Keratinocyte (primary cell): ENCODE measurements at regions not wholly inside any gene's neighbourhood (a gene's known extent, or its start where the extent isn't known, plus 50 kb on each side); places are given as distances from the start of the nearest gene placed in this dataset.

ENCODE experiments used
- DNase-seq: peaks from one replicate; pipeline ENCODE4 v3.0.0-alpha.2; 2011; ENCODE audit warnings: low read depth, missing footprints, low spot score
- FAIRE-seq: peaks from 2 replicates; lab custom pipeline; 2011; peaks lifted over from hg19 to GRCh38; lab: Jason Lieb, UNC
- H2AFZ ChIP-seq: 2 replicates; pipeline ENCODE4 v1.6.0; 2012; ENCODE audit warnings: low read length, control low read depth, inconsistent platforms; ENCODE audit not compliant: control insufficient read depth
- H3K27ac ChIP-seq: 2 replicates; pipeline ENCODE4 v1.5.1; 2011; ENCODE audit warnings: low read length; ENCODE audit not compliant: control insufficient read depth, insufficient read depth
- H3K27me3 ChIP-seq: 3 replicates; pipeline ENCODE4 v1.6.0; 2011; ENCODE audit warnings: low read length; ENCODE audit not compliant: control insufficient read depth, insufficient read depth; ENCODE audit errors: extremely low read depth
- H3K36me3 ChIP-seq, 2 experiments: 2 replicates in 1 of 2; 3 replicates in 1 of 2; pipeline ENCODE4 v1.5.1; 2011; ENCODE audit warnings: low read length in 2 of 2, mild to moderate bottlenecking in 1 of 2; ENCODE audit not compliant: control insufficient read depth in 2 of 2, insufficient read depth in 2 of 2; ENCODE audit errors: extremely low read depth in 1 of 2
- H3K4me1 ChIP-seq: 3 replicates; pipeline ENCODE4 v1.5.1; 2011; ENCODE audit warnings: low read length; ENCODE audit not compliant: control insufficient read depth, insufficient read depth; ENCODE audit errors: extremely low read depth
- H3K4me2 ChIP-seq: 3 replicates; pipeline ENCODE4 v1.6.0; 2011; ENCODE audit warnings: low read depth, low read length; ENCODE audit not compliant: control insufficient read depth, insufficient read depth; ENCODE audit errors: extremely low read depth
- H3K4me3 ChIP-seq, 3 experiments: fragments of 200-600 bp in 1 of 3; sonication (generic) in 1 of 3; 2 replicates in 2 of 3; 3 replicates in 1 of 3; pipeline ENCODE4 v1.5.1; 2011 to 2016; ENCODE audit warnings: low read length in 3 of 3, mild to moderate bottlenecking in 3 of 3, control low read depth in 2 of 3, inconsistent platforms in 1 of 3, low read depth in 1 of 3, mixed read lengths in 1 of 3, mixed run types in 1 of 3, moderate library complexity in 1 of 3; ENCODE audit not compliant: control insufficient read depth in 2 of 3, insufficient read depth in 2 of 3; ENCODE audit errors: extremely low read depth in 1 of 3
- H3K79me2 ChIP-seq: 2 replicates; pipeline ENCODE4 v1.6.0; 2012; ENCODE audit warnings: low read length; ENCODE audit not compliant: control insufficient read depth, insufficient read depth
- H3K9ac ChIP-seq: 3 replicates; pipeline ENCODE4 v1.6.0; 2011; ENCODE audit warnings: low read length; ENCODE audit not compliant: control insufficient read depth, insufficient read depth; ENCODE audit errors: extremely low read depth
- H3K9me1 ChIP-seq: 3 replicates; pipeline ENCODE4 v1.6.0; 2011; ENCODE audit warnings: low read length; ENCODE audit not compliant: control insufficient read depth, insufficient read depth; ENCODE audit errors: extremely low read depth
- H3K9me3 ChIP-seq: 2 replicates; pipeline ENCODE4 v1.5.1; 2012; ENCODE audit warnings: low read depth, low read length; ENCODE audit not compliant: control insufficient read depth
- H4K20me1 ChIP-seq: 3 replicates; pipeline ENCODE4 v1.6.0; 2011; ENCODE audit warnings: low read length; ENCODE audit not compliant: control insufficient read depth, insufficient read depth; ENCODE audit errors: extremely low read depth
- EZH2 ChIP-seq: IDR thresholded peaks from one replicate; pipeline ENCODE4 v1.6.1; 2012; ENCODE audit warnings: inconsistent platforms, mild to moderate bottlenecking, low read length, moderate library complexity
- dilution Hi-C: fragments of 300-500 bp; cut with MboI; formaldehyde crosslinking; loops from one replicate; pipeline ENCODE4 v1.7.0; 2020; ENCODE audit warnings: low sequenced_read_pairs; ENCODE audit not compliant: extremely low pct_ligation_motif_present
- TF ChIP-seq, protein P1 (sequence below), 3 experiments: IDR thresholded peaks in 1 of 3; conservative IDR thresholded peaks in 1 of 3; optimal IDR thresholded peaks in 1 of 3; 2 replicates in 2 of 3; 3 replicates in 1 of 3; pipeline versions ENCODE3 to v1.5.1; 2011; ENCODE audit warnings: low read length in 3 of 3, mild to moderate bottlenecking in 3 of 3, moderate library complexity in 2 of 3, control low read depth in 1 of 3, inconsistent platforms in 1 of 3; ENCODE audit not compliant: insufficient read depth in 2 of 3; ENCODE audit errors: extremely low read depth in 1 of 3

DNA sequence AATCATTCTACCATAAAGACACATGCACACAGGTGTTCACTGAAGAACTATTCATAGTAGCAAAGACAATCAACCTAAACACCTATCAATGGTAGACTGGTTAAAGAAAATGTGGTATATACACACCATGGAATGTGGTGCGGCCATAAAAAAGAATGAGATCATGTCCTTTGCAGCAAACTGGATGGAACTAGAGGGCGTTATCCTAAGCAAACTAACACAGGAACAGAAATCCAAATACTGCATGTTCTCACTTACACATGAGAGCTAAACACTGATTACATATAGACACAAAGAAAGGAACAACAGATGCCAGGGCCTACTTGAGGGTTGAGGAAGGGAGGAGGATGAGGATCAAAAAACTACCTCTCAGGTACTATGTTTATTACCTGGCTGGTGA is 103.8 kb downstream of the DRD1 start:
- H3K4me1 ChIP-seq = peaks cover 19% of the 10 kb centered on the region
- no peak overlapping the region for H3K4me2 ChIP-seq
- no peak for FAIRE-seq
- dilution Hi-C loops = no loop called here
- H3K9me3 ChIP-seq = no peaks in the 10 kb centered on the region
- H3K9ac ChIP-seq = no peak overlapping the region
- H3K36me3 ChIP-seq = no peaks in the 10 kb centered on the region
- TF ChIP-seq, protein P1, sequence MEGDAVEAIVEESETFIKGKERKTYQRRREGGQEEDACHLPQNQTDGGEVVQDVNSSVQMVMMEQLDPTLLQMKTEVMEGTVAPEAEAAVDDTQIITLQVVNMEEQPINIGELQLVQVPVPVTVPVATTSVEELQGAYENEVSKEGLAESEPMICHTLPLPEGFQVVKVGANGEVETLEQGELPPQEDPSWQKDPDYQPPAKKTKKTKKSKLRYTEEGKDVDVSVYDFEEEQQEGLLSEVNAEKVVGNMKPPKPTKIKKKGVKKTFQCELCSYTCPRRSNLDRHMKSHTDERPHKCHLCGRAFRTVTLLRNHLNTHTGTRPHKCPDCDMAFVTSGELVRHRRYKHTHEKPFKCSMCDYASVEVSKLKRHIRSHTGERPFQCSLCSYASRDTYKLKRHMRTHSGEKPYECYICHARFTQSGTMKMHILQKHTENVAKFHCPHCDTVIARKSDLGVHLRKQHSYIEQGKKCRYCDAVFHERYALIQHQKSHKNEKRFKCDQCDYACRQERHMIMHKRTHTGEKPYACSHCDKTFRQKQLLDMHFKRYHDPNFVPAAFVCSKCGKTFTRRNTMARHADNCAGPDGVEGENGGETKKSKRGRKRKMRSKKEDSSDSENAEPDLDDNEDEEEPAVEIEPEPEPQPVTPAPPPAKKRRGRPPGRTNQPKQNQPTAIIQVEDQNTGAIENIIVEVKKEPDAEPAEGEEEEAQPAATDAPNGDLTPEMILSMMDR (optimal IDR thresholded peaks at IDR 0.05 in 1 of 3, IDR thresholded peaks at IDR 0.05 in 1 of 3, conservative IDR thresholded peaks at IDR 0.05 in 1 of 3; ENCODE audit: extremely low read depth in 1 of 3, insufficient read depth in 2 of 3, low read length in 3 of 3) = no peak
- TF ChIP-seq EZH2 = no peak
- no peaks in the 10 kb centered on the region for H3K27me3 ChIP-seq
- H3K27ac ChIP-seq = no peak overlapping the region
- H3K9me1 ChIP-seq = no peaks in the 10 kb centered on the region
- no peak for DNase-seq
- no peaks in the 10 kb centered on the region for H4K20me1 ChIP-seq
- H2AFZ ChIP-seq = no peak overlapping the region
- no peaks in the 10 kb centered on the region for H3K79me2 ChIP-seq
- H3K4me3 ChIP-seq = no peak overlapping the region

DNA sequence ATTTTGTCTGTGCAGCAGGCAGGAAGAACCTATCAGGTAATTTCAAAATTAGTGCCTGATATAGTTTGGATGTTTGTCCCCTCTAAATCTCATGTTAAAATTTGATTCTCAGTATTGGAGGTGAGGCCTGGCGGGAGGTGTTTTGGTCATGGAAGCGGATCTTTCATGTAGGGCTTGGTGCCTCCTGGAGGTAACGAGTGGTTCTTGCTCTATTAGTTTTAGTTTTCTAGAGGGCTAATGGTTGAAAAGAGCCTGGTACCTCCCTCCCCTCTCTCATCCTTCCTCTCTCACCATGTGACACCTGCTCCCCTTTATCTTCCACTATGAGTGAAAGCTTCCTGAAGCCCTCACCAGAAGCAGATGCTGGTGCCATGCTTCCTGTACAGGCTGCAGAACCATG is 106.3 kb downstream of the DRD1 start:
- dilution Hi-C loops = no loop called here
- H3K9me1 ChIP-seq = no peaks in the 10 kb centered on the region

More for the DNA sequence above, 106.3 kb downstream of the DRD1 start:
- Histone ChIP-seq H3K36me3 (no peaks in the 10 kb centered on the region), H4K20me1 (no peaks in the 10 kb centered on the region), H3K27ac (no peak overlapping the region), H3K4me3 (no peak overlapping the region), H2AFZ (no peak overlapping the region), H3K27me3 (no peaks in the 10 kb centered on the region), H3K79me2 (no peaks in the 10 kb centered on the region), H3K4me1 (no peaks in the 10 kb centered on the region), H3K9me3 (no peaks in the 10 kb centered on the region), H3K9ac (no peak overlapping the region), H3K4me2 (no peak overlapping the region)
- TF ChIP-seq EZH2 = no peak
- TF ChIP-seq, protein P1 (optimal IDR thresholded peaks at IDR 0.05 in 1 of 3, IDR thresholded peaks at IDR 0.05 in 1 of 3, conservative IDR thresholded peaks at IDR 0.05 in 1 of 3; ENCODE audit: extremely low read depth in 1 of 3, insufficient read depth in 2 of 3, low read length in 3 of 3) = no peak
- FAIRE-seq = no peak
- no peak for DNase-seq
